GM12878 (cell line): ENCODE measurements at regions not wholly inside any gene's neighbourhood (a gene's known extent, or its start where the extent isn't known, plus 50 kb on each side); places are given as distances from the start of the nearest gene placed in this dataset.

Source experiments
- HDAC2 ChIP-seq: fragments of 200-600 bp; sonication (generic); IDR thresholded peaks from 2 replicates; pipeline ENCODE4 v1.6.1; 2017
- SREBF2 ChIP-seq: IDR thresholded peaks from 2 replicates; pipeline ENCODE4 v1.6.1; 2012; ENCODE audit warnings: mild to moderate bottlenecking, low read length
- TAF1 ChIP-seq: IDR thresholded peaks from 2 replicates; pipeline ENCODE4 v1.6.1; 2011; ENCODE audit warnings: mild to moderate bottlenecking, low read depth, low read length, borderline replicate concordance
- TCF7 ChIP-seq: IDR thresholded peaks from 2 replicates; pipeline ENCODE4 v1.6.1; 2014; ENCODE audit warnings: antibody characterized with exemption, borderline replicate concordance
- YBX1 ChIP-seq: fragments of 450-650 bp; IDR thresholded peaks from 2 replicates; pipeline ENCODE4 v1.6.1; 2016; ENCODE audit warnings: antibody characterized with exemption
- ZNF274 ChIP-seq: IDR thresholded peaks from one replicate; pipeline ENCODE4 v1.8.0; 2011; ENCODE audit not compliant: insufficient read length, insufficient read depth
- TF ChIP-seq, protein P1 (sequence below), 3 experiments: IDR thresholded peaks in 2 of 3; conservative IDR thresholded peaks in 1 of 3; 2 replicates each; pipeline ENCODE4 v1.5.1; 2011; ENCODE audit warnings: low read depth in 3 of 3, low read length in 3 of 3, mild to moderate bottlenecking in 3 of 3, control low read depth in 2 of 3, moderate library complexity in 2 of 3, inconsistent platforms in 1 of 3, mixed read lengths in 1 of 3; ENCODE audit not compliant: control insufficient read depth in 2 of 3, insufficient read depth in 1 of 3; ENCODE audit errors: extremely low read depth in 1 of 3
- TF ChIP-seq, protein P2 (sequence below): IDR thresholded peaks from 2 replicates; pipeline ENCODE4 v1.6.1; 2011; ENCODE audit warnings: borderline replicate concordance, low read depth, mild to moderate bottlenecking, moderate library complexity, mixed read lengths, low read length; ENCODE audit not compliant: insufficient read depth; ENCODE audit errors: extremely low read length
- TF ChIP-seq, protein P3 (sequence below): IDR thresholded peaks from 2 replicates; pipeline ENCODE4 v1.6.1; 2011; ENCODE audit warnings: low read depth, low read length, improper control_type of control experiment, borderline replicate concordance
- TF ChIP-seq, protein P4 (sequence below): IDR thresholded peaks from 2 replicates; pipeline ENCODE4 v1.6.1; 2012; ENCODE audit warnings: mild to moderate bottlenecking, low read depth, low read length
- TF ChIP-seq, protein P5 (sequence below): fragments of 450-650 bp; formaldehyde crosslinking; IDR thresholded peaks from 2 replicates; pipeline ENCODE4 v1.4.0; 2022; ENCODE audit warnings: mild to moderate bottlenecking, moderate library complexity
- TF ChIP-seq, protein P6 (sequence below): fragments of 450-650 bp; IDR thresholded peaks from 2 replicates; pipeline ENCODE4 v1.6.1; 2017; ENCODE audit warnings: mild to moderate bottlenecking, moderate library complexity

DNA sequence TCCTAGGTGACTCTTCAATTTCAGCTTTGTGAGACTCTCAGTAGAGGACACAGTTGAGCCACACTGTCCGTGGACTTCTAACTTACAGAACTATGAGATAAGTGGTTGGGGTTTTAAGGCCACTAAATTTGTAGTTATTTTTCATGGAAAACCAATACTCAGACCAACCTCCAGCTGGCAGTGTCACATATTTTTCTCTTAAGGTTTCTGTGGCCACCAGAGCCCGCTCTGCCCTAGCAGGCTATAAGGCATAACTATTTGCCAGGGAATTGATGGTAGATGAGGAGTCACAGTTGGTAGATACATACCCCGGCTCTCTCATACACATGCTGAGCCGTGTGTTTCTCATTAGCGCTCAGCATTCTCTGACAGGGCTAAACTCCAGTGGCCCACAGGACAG is 336.8 kb upstream of the MON1B start:
- TF ChIP-seq, protein P1, sequence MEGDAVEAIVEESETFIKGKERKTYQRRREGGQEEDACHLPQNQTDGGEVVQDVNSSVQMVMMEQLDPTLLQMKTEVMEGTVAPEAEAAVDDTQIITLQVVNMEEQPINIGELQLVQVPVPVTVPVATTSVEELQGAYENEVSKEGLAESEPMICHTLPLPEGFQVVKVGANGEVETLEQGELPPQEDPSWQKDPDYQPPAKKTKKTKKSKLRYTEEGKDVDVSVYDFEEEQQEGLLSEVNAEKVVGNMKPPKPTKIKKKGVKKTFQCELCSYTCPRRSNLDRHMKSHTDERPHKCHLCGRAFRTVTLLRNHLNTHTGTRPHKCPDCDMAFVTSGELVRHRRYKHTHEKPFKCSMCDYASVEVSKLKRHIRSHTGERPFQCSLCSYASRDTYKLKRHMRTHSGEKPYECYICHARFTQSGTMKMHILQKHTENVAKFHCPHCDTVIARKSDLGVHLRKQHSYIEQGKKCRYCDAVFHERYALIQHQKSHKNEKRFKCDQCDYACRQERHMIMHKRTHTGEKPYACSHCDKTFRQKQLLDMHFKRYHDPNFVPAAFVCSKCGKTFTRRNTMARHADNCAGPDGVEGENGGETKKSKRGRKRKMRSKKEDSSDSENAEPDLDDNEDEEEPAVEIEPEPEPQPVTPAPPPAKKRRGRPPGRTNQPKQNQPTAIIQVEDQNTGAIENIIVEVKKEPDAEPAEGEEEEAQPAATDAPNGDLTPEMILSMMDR (IDR thresholded peaks at IDR 0.05 in 2 of 3, conservative IDR thresholded peaks at IDR 0.05 in 1 of 3; ENCODE audit: control insufficient read depth in 2 of 3, extremely low read depth in 1 of 3, insufficient read depth in 1 of 3, low read depth in 3 of 3, low read length in 3 of 3) = no peak
- TF ChIP-seq YBX1 (no peak), TAF1 (no peak), ZNF274 (no peak), TCF7 (no peak), SREBF2 (no peak), HDAC2 (no peak)
- TF ChIP-seq, protein P2, sequence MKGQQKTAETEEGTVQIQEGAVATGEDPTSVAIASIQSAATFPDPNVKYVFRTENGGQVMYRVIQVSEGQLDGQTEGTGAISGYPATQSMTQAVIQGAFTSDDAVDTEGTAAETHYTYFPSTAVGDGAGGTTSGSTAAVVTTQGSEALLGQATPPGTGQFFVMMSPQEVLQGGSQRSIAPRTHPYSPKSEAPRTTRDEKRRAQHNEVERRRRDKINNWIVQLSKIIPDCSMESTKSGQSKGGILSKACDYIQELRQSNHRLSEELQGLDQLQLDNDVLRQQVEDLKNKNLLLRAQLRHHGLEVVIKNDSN = no peak
- TF ChIP-seq, protein P3, sequence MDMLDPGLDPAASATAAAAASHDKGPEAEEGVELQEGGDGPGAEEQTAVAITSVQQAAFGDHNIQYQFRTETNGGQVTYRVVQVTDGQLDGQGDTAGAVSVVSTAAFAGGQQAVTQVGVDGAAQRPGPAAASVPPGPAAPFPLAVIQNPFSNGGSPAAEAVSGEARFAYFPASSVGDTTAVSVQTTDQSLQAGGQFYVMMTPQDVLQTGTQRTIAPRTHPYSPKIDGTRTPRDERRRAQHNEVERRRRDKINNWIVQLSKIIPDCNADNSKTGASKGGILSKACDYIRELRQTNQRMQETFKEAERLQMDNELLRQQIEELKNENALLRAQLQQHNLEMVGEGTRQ = no peak
- TF ChIP-seq, protein P4, sequence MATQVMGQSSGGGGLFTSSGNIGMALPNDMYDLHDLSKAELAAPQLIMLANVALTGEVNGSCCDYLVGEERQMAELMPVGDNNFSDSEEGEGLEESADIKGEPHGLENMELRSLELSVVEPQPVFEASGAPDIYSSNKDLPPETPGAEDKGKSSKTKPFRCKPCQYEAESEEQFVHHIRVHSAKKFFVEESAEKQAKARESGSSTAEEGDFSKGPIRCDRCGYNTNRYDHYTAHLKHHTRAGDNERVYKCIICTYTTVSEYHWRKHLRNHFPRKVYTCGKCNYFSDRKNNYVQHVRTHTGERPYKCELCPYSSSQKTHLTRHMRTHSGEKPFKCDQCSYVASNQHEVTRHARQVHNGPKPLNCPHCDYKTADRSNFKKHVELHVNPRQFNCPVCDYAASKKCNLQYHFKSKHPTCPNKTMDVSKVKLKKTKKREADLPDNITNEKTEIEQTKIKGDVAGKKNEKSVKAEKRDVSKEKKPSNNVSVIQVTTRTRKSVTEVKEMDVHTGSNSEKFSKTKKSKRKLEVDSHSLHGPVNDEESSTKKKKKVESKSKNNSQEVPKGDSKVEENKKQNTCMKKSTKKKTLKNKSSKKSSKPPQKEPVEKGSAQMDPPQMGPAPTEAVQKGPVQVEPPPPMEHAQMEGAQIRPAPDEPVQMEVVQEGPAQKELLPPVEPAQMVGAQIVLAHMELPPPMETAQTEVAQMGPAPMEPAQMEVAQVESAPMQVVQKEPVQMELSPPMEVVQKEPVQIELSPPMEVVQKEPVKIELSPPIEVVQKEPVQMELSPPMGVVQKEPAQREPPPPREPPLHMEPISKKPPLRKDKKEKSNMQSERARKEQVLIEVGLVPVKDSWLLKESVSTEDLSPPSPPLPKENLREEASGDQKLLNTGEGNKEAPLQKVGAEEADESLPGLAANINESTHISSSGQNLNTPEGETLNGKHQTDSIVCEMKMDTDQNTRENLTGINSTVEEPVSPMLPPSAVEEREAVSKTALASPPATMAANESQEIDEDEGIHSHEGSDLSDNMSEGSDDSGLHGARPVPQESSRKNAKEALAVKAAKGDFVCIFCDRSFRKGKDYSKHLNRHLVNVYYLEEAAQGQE = no peak
- TF ChIP-seq, protein P5, sequence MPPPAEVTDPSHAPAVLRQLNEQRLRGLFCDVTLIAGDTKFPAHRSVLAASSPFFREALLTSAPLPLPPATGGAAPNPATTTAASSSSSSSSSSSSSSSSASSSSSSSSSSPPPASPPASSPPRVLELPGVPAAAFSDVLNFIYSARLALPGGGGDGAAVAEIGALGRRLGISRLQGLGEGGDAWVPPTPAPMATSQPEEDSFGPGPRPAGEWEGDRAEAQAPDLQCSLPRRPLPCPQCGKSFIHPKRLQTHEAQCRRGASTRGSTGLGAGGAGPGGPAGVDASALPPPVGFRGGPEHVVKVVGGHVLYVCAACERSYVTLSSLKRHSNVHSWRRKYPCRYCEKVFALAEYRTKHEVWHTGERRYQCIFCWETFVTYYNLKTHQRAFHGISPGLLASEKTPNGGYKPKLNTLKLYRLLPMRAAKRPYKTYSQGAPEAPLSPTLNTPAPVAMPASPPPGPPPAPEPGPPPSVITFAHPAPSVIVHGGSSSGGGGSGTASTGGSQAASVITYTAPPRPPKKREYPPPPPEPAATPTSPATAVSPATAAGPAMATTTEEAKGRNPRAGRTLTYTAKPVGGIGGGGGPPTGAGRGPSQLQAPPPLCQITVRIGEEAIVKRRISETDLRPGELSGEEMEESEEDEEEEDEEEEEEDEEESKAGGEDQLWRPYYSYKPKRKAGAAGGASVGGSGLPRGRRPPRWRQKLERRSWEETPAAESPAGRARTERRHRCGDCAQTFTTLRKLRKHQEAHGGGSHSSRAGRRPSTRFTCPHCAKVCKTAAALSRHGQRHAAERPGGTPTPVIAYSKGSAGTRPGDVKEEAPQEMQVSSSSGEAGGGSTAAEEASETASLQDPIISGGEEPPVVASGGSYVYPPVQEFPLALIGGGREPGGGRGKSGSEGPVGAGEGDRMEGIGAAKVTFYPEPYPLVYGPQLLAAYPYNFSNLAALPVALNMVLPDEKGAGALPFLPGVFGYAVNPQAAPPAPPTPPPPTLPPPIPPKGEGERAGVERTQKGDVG (CRISPR knock-in tag) = no peak
- TF ChIP-seq, protein P6, sequence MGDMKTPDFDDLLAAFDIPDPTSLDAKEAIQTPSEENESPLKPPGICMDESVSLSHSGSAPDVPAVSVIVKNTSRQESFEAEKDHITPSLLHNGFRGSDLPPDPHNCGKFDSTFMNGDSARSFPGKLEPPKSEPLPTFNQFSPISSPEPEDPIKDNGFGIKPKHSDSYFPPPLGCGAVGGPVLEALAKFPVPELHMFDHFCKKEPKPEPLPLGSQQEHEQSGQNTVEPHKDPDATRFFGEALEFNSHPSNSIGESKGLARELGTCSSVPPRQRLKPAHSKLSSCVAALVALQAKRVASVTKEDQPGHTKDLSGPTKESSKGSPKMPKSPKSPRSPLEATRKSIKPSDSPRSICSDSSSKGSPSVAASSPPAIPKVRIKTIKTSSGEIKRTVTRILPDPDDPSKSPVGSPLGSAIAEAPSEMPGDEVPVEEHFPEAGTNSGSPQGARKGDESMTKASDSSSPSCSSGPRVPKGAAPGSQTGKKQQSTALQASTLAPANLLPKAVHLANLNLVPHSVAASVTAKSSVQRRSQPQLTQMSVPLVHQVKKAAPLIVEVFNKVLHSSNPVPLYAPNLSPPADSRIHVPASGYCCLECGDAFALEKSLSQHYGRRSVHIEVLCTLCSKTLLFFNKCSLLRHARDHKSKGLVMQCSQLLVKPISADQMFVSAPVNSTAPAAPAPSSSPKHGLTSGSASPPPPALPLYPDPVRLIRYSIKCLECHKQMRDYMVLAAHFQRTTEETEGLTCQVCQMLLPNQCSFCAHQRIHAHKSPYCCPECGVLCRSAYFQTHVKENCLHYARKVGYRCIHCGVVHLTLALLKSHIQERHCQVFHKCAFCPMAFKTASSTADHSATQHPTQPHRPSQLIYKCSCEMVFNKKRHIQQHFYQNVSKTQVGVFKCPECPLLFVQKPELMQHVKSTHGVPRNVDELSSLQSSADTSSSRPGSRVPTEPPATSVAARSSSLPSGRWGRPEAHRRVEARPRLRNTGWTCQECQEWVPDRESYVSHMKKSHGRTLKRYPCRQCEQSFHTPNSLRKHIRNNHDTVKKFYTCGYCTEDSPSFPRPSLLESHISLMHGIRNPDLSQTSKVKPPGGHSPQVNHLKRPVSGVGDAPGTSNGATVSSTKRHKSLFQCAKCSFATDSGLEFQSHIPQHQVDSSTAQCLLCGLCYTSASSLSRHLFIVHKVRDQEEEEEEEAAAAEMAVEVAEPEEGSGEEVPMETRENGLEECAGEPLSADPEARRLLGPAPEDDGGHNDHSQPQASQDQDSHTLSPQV = no peak
